LNCAP (cell line): ENCODE measurements at regions not wholly inside any gene's neighbourhood (a gene's known extent, or its start where the extent isn't known, plus 50 kb on each side); places are given as distances from the start of the nearest gene placed in this dataset.

Source experiments
- TF ChIP-seq, protein P1 (sequence below): fragments of 450-650 bp; IDR thresholded peaks from 2 replicates; pipeline ENCODE4 v1.5.1; 2017; ENCODE audit warnings: mild to moderate bottlenecking

DNA sequence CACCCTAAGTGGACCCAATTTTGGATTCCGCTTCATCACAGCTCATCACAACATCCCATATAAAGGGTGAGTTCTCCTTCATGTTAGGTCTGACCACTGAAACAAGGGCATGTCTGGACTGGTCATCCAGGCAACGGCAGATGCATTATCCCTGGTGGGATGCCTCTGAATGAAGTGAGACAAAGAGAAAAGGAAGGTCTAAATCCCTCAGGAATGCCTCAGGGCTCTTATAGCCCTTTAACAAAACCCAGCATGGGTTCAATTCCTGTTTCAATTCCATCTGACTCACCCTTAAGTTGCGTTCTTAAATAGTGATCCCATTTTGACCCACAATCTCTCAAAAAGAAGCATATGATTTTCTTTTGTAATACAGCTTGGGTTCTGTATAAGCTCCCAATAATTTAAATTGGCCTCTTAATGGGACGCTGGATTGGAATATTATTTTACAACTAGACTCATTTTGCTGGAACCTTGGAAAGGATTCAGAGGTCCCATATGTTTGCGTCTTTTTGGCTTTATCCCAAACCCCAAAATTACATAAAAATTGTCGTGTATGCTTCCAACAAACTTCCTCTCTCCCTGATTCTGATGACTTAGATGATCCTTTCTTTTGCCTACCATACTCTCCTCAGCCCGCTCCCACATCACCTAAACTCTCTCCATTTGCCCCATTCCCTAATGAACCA lies 287.4 kb upstream of the ZP4 start:
- TF ChIP-seq, protein P1, sequence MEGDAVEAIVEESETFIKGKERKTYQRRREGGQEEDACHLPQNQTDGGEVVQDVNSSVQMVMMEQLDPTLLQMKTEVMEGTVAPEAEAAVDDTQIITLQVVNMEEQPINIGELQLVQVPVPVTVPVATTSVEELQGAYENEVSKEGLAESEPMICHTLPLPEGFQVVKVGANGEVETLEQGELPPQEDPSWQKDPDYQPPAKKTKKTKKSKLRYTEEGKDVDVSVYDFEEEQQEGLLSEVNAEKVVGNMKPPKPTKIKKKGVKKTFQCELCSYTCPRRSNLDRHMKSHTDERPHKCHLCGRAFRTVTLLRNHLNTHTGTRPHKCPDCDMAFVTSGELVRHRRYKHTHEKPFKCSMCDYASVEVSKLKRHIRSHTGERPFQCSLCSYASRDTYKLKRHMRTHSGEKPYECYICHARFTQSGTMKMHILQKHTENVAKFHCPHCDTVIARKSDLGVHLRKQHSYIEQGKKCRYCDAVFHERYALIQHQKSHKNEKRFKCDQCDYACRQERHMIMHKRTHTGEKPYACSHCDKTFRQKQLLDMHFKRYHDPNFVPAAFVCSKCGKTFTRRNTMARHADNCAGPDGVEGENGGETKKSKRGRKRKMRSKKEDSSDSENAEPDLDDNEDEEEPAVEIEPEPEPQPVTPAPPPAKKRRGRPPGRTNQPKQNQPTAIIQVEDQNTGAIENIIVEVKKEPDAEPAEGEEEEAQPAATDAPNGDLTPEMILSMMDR, result no peak

- TF ChIP-seq, protein P1, result no peak
These were observed 286.6 kb upstream of the ZP4 start for GRCh38 chr1:238177351-238177750.

DNA sequence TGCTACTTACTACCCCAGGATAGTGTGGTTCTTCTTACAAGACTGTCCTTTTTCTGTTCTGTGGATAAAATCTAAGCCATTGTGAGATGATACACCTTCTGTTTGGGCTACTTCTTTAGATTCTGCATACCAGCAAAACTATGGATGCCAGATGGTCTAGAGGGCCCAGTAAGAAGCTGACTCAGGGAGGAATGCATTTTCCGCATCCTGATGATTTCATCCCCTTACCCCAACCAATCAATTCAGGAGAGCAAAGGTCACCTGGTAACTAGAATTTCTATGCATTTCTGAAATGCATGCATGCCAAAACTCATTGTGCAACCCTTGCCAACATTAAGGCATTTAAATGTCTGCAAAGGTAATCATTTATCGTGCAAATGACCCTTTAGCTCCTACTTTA lies 285.7 kb upstream of the ZP4 start:
- TF ChIP-seq, protein P1, result no peak

DNA sequence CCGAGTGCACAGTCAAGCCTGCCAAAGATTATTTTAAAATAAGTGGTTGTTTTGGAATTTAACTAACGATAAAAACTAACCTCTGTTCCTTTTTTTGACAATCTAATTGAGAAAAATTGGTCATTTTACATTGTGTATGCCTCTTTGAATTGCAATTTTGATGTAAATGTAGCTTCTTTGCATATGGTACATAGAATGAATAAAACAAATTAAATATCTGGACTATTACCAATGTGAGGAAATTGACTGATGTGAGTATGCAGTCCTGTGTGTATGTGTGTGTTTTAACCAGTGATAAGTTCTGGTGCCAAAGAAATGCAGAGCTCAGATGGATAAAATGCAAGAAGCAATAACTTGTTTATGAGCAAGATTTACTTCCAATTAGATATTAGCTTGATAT lies 281.3 kb upstream of the ZP4 start:
- TF ChIP-seq, protein P1, result no peak

DNA sequence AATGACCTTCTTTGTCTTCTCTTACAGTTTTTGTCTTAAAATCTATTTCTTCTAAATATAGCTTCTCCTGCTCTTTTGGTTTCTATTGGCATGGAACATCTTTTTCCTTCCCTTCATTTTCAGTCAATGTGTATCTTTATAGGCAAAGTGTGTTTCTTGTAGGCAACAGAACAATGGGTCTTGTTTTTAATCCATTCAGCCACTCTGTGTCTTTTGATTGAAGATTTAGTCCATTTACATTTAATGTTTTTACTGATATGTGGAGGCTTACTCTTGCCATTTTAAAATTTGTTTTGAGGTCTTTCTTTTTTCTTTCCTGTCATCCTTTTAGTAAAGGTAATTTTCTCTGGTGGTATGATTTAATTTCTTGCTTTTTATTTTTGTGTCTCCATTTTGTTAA lies 271.2 kb upstream of the ZP4 start:
- TF ChIP-seq, protein P1, result no peak

GRCh38 chr1:238153939-238154338 lies 263.2 kb upstream of the ZP4 start:
- TF ChIP-seq, protein P1, result no peak

DNA sequence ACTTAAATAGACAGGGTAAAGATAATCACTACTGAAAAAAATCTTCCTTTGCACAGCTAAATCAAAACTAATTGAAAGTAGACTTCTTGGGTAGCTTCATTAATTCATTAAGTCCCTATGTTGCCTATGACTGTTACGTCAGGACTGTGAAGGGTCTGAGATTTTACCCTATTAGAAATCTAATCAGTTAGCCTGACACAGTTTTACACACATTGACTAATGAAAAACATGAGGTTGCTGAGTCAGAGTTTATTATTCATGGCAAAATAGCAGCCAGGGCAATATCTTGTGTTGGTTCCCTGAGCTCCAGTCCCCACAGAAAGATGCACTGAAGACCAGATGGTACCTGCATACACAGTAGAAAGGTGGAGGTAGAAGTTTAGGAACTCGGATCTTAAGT lies 262.5 kb upstream of the ZP4 start:
- TF ChIP-seq, protein P1, result no peak

- TF ChIP-seq, protein P1, result no peak
These were observed 261.4 kb upstream of the ZP4 start for GRCh38 chr1:238152119-238152518.
